HG03025 (cell line): ENCODE measurements at regions not wholly inside any gene's neighbourhood (a gene's known extent, or its start where the extent isn't known, plus 50 kb on each side); places are given as distances from the start of the nearest gene placed in this dataset.

Experiments used
- ATAC-seq: cut with Tn5 transposase; IDR thresholded peaks from one replicate; pipeline ENCODE4 v1.9.1; 2021; ENCODE audit warnings: mild to moderate bottlenecking, moderate library complexity; ENCODE audit not compliant: unreplicated experiment, low FRiP score

- no peak for ATAC-seq
These were observed 117.2 kb upstream of the CDH20 start for GRCh38 chr18:61216051-61216450.

GRCh38 chr18:61222206-61222605 is 111.0 kb upstream of the CDH20 start:
- no peak for ATAC-seq

GRCh38 chr18:61225336-61225735 is 107.9 kb upstream of the CDH20 start:
- ATAC-seq = no peak

- no peak for ATAC-seq
These were observed 96.7 kb upstream of the CDH20 start for GRCh38 chr18:61236356-61237057.

GRCh38 chr18:61237529-61237928 is 95.7 kb upstream of the CDH20 start:
- ATAC-seq = no peak

GRCh38 chr18:61239051-61239450 is 94.2 kb upstream of the CDH20 start:
- no peak for ATAC-seq

GRCh38 chr18:61241260-61241853 is 91.9 kb upstream of the CDH20 start:
- ATAC-seq = no peak

GRCh38 chr18:61244632-61245031 is 88.6 kb upstream of the CDH20 start:
- ATAC-seq = no peak

- ATAC-seq = no peak
These were observed 88.0 kb upstream of the CDH20 start for GRCh38 chr18:61245276-61245675.

GRCh38 chr18:61248589-61248988 is 84.6 kb upstream of the CDH20 start:
- no peak for ATAC-seq

GRCh38 chr18:61256291-61256690 is 76.9 kb upstream of the CDH20 start:
- no peak for ATAC-seq

GRCh38 chr18:61261870-61262269 is 71.4 kb upstream of the CDH20 start:
- ATAC-seq = no peak

GRCh38 chr18:61272793-61273192 is 60.4 kb upstream of the CDH20 start:
- ATAC-seq = no peak

- ATAC-seq = no peak
These were observed 59.7 kb upstream of the CDH20 start for GRCh38 chr18:61273533-61273932.

- no peak for ATAC-seq
These were observed 58.7 kb upstream of the CDH20 start for GRCh38 chr18:61274416-61274960.

GRCh38 chr18:61277808-61278207 is 55.4 kb upstream of the CDH20 start:
- no peak for ATAC-seq

- ATAC-seq = no peak
These were observed 51.8 kb upstream of the CDH20 start for GRCh38 chr18:61281431-61281830.

GRCh38 chr18:61282926-61283325 is 50.3 kb upstream of the CDH20 start:
- ATAC-seq = no peak
